ENCODE measurements at regions not wholly inside any gene's neighbourhood (a gene's known extent, or its start where the extent isn't known, plus 50 kb on each side); places are given as distances from the start of the nearest gene placed in this dataset.

- TF ChIP-seq CTCF (IDR thresholded peaks at IDR 0.05; ENCODE audit: borderline replicate concordance, extremely low read depth, low read length, poor library complexity, severe bottlenecking): peak; percentile 49
- no peak for TF ChIP-seq EZH2 (IDR thresholded peaks at IDR 0.05; ENCODE audit: borderline replicate concordance, low read depth, low read length, severe bottlenecking)
Observed at GRCh38 chr20:7161690-7162089, 394.2 kb downstream of the BMP2 start.

All from DND-41 (cell line).